DOHH2 (cell line): ENCODE measurements at regions not wholly inside any gene's neighbourhood (a gene's known extent, or its start where the extent isn't known, plus 50 kb on each side); places are given as distances from the start of the nearest gene placed in this dataset.

Source experiments
- CTCF ChIP-seq: fragments of 200-600 bp; sonication (generic); IDR thresholded peaks from one replicate; pipeline ENCODE4 v1.5.1; 2014; ENCODE audit warnings: antibody characterized with exemption, mild to moderate bottlenecking, low read depth, low read length; ENCODE audit not compliant: poor library complexity, severe bottlenecking
- EZH2phosphoT487 ChIP-seq: fragments of 200-600 bp; sonication (generic); IDR thresholded peaks from 2 replicates; pipeline ENCODE4 v1.6.1; 2017; ENCODE audit warnings: borderline replicate concordance, mild to moderate bottlenecking, antibody characterized with exemption, low read length, moderate library complexity, mixed read lengths

GRCh38 chr1:55749975-55750627, 534.9 kb upstream of the USP24 start:
- TF ChIP-seq CTCF: no peak
- TF ChIP-seq EZH2phosphoT487: no peak
